Stimulated activated CD8-positive, alpha-beta memory T cell treated with anti-CD3 and anti-CD28 coated beads, Interleukin-15, amount 100 ng/mL, for 1 hour (primary cell): ENCODE measurements at regions not wholly inside any gene's neighbourhood (a gene's known extent, or its start where the extent isn't known, plus 50 kb on each side); places are given as distances from the start of the nearest gene placed in this dataset.

Source experiments
- DNase-seq: peaks from one replicate; pipeline ENCODE4 v3.0.0-alpha.2; 2020; ENCODE audit warnings: low read depth

GRCh38 chr3:175861916-175862315, 1002.8 kb downstream of the NAALADL2 start:
- DNase-seq = no peak
